Islet of Langerhans (tissue), 1 donor: ENCODE measurements at regions not wholly inside any gene's neighbourhood (a gene's known extent, or its start where the extent isn't known, plus 50 kb on each side); places are given as distances from the start of the nearest gene placed in this dataset.

ENCODE experiments used
- FAIRE-seq: peaks from one replicate; lab custom pipeline; 2011; peaks lifted over from hg19 to GRCh38; lab: Jason Lieb, UNC

- no peak for FAIRE-seq
Measured at GRCh38 chr12:98403936-98404335, 111.5 kb upstream of the TMPO start.

GRCh38 chr12:98405805-98406366 is 109.5 kb upstream of the TMPO start:
- no peak for FAIRE-seq

GRCh38 chr12:98406378-98406777 is 109.0 kb upstream of the TMPO start:
- no peak for FAIRE-seq

GRCh38 chr12:98408681-98409080 is 106.7 kb upstream of the TMPO start:
- no peak for FAIRE-seq

- FAIRE-seq: no peak
Measured at GRCh38 chr12:98409548-98409947, 105.8 kb upstream of the TMPO start.

- no peak for FAIRE-seq
Measured at GRCh38 chr12:98410356-98410755, 105.0 kb upstream of the TMPO start.

- FAIRE-seq: no peak
Measured at GRCh38 chr12:98416845-98417244, 98.5 kb upstream of the TMPO start.

- FAIRE-seq: no peak
Measured at GRCh38 chr12:98417266-98417665, 98.1 kb upstream of the TMPO start.

GRCh38 chr12:98418357-98419075 is 96.9 kb upstream of the TMPO start:
- FAIRE-seq: no peak

GRCh38 chr12:98419081-98419794 is 96.2 kb upstream of the TMPO start:
- FAIRE-seq: no peak

GRCh38 chr12:98419795-98420404 is 95.5 kb upstream of the TMPO start:
- FAIRE-seq: no peak

- no peak for FAIRE-seq
Measured at GRCh38 chr12:98420461-98420860, 94.9 kb upstream of the TMPO start.

GRCh38 chr12:98421316-98421715 is 94.1 kb upstream of the TMPO start:
- FAIRE-seq: no peak

GRCh38 chr12:98422359-98422758 is 93.0 kb upstream of the TMPO start:
- no peak for FAIRE-seq

GRCh38 chr12:98422812-98423211 is 92.6 kb upstream of the TMPO start:
- FAIRE-seq: no peak

- FAIRE-seq: no peak
Measured at GRCh38 chr12:98423963-98424362, 91.4 kb upstream of the TMPO start.

- peak; percentile 89 for FAIRE-seq
Measured at GRCh38 chr12:98424726-98425401, 90.5 kb upstream of the TMPO start.

- FAIRE-seq: no peak
Measured at GRCh38 chr12:98425859-98426258, 89.5 kb upstream of the TMPO start.

GRCh38 chr12:98431089-98431488 is 84.3 kb upstream of the TMPO start:
- no peak for FAIRE-seq

- no peak for FAIRE-seq
Measured at GRCh38 chr12:98437166-98437565, 78.2 kb upstream of the TMPO start.

GRCh38 chr12:98437806-98438595 is 77.4 kb upstream of the TMPO start:
- no peak for FAIRE-seq
